ENCODE measurements at regions not wholly inside any gene's neighbourhood (a gene's known extent, or its start where the extent isn't known, plus 50 kb on each side); places are given as distances from the start of the nearest gene placed in this dataset.
A peak's percentile ranks its signal among the peaks of the same experiment; 100 is the strongest.

DNA sequence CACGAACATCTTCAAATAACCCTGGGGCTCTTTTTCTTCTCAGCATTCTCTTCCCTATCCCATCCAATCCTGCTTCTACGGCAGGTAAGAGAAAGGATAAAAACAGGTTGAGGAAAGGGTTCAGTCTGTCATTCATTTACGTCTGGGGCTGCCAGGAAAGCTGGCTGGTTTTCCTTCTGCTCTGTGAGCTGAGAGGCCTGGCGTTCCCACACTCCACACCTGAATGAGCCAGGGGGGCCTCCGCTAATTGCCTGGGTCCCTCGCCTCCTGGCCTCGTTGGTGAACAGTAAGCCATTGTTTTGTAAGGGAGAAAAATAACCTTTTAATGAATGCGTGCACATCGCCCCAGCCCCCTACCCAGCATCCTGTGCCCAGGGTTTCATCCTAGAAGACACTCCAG is 70.8 kb upstream of the SIM2 start:
- no peak for DNase-seq (ENCODE audit: low spot score)
- ATAC-seq: no peak

GRCh38 chr21:36628761-36629460 is 70.0 kb upstream of the SIM2 start:
- no peak for ATAC-seq
- DNase-seq (ENCODE audit: low spot score): no peak

DNA sequence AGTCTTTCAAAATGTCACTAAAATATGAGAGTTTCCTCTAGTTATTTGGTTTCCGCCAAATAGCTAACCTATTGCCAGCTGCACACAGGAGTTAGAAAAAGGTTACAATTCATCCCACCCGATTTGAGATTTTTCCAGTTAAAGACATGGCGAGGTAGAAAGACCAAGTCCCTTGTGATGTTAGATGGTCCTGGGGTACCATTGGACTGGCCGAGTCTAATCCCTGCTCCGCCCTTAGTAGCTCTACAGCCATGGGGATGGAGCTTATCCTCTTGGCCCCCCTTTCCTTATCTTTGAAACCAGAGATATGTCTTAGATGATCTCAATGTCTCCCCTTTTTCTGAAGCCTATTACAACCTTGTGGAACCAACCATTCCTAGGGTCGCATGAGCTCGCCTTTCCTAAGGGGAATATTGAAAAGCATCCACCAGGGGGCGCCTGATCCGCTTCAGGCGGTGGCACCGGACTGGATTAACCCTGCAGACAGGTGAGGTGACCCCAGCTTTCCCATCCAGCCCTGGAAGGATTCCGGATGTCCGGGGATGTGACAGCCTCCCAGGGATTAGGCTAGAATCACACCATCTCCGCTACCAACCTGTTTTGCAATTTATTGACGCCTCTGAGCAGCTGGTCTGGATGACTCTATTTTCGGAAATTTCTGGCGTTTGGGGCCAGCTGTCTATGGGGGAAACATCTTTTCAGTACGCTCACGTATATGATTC is 68.3 kb upstream of the SIM2 start:
- ATAC-seq: peak; percentile 89
- peak; percentile 66 for DNase-seq (ENCODE audit: low spot score)

- DNase-seq (ENCODE audit: low spot score) (no peak), ATAC-seq (no peak)
Observed at GRCh38 chr21:36636016-36636415, 62.9 kb upstream of the SIM2 start.

DNA sequence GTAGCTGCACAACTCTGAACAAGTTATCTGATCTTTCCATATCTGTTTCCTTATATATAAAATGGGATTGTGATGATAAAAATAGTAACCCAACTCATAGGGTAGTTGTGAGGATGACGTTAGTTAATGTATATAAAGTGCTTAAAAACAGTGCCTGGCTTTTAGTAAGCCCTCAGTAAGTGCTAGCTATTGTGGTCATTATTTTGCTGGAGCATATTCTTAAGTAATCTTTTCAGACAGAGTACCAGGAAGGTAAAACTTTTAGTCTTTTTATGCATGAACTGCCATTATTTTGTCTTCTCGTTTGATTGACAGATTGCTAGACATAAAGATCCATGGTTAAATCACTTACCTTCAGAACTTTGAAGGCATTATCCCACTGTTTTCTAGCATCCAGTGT is 62.5 kb upstream of the SIM2 start:
- DNase-seq (ENCODE audit: low spot score): no peak

DNA sequence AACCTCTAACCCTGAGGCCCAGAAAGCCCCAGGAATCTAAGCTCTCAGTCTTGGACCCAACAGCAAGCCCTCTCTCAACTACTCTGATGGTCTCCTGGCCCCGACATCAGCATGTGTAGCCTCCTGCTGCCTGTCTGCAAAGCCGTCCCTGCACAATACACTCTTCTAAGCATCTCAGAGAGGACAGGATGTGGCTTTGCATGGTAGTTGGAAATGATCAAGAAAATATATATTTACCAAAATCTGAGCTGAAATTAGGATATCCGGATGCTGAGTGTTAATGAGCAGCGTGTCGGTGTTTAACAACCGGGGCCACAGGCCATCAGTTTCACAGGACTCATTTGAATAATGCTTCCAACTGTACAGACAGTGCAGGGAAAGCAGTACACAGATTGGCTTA is 59.1 kb upstream of the SIM2 start:
- no peak for ATAC-seq
- DNase-seq (ENCODE audit: low spot score): no peak

More for the DNA sequence above, 62.5 kb upstream of the SIM2 start:
- no peak for ATAC-seq

DNA sequence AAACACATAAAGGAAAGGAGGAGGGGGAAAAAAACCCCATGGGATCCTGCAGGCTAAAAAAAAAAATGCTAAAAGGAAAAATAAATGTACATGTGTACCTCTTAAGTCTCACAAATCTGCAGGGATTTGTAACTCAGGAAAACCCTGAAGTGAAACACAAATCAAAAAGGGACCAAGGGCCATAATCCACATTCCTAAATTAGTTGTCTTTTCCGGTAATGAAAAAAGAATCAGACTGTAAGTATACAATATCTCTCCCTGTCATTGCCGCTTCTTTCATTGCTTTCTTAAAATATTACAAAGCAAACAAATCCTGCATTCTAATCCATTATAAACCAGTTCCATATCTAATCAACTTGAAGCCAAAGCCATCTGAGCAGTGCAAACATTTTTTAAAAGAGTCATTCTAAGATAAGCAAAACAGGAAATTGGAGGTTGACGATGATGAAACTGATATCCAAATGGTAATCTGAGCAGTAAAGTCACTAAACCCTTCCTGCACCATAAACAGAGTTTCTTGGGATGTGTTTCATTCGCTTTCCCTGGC is 58.7 kb upstream of the SIM2 start:
- no peak for ATAC-seq

GRCh38 chr21:36640721-36641244 is 58.1 kb upstream of the SIM2 start:
- ATAC-seq (no peak), DNase-seq (ENCODE audit: low spot score) (no peak)

More for the DNA sequence above, 58.7 kb upstream of the SIM2 start:
- no peak for DNase-seq (ENCODE audit: low spot score)

DNA sequence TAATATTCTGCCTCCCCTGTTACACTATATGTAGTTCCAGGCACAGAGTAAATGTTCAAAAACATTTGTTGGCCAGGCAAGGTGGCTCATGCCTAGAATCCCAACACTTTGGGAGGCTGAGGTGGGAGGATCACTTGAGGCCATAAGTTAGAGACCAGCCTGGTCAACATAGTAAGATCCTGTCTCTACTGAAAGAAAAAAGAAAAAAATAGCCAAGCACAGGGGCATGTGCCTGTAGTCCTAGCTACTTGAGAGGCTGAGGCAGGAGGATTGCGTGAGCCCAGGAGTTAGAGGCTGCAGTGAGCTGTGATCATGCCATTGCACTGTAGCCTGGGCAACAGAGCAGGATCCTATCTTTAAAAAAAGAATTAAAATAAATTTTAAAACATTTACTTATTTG is 57.6 kb upstream of the SIM2 start:
- no peak for ATAC-seq

GRCh38 chr21:36641886-36642285 is 57.0 kb upstream of the SIM2 start:
- no peak for DNase-seq (ENCODE audit: low spot score)
- no peak for ATAC-seq

More for the DNA sequence above, 57.6 kb upstream of the SIM2 start:
- DNase-seq (ENCODE audit: low spot score): no peak

GRCh38 chr21:36642777-36643176 is 56.1 kb upstream of the SIM2 start:
- DNase-seq (ENCODE audit: low spot score) (peak; percentile 11), ATAC-seq (no peak)

DNA sequence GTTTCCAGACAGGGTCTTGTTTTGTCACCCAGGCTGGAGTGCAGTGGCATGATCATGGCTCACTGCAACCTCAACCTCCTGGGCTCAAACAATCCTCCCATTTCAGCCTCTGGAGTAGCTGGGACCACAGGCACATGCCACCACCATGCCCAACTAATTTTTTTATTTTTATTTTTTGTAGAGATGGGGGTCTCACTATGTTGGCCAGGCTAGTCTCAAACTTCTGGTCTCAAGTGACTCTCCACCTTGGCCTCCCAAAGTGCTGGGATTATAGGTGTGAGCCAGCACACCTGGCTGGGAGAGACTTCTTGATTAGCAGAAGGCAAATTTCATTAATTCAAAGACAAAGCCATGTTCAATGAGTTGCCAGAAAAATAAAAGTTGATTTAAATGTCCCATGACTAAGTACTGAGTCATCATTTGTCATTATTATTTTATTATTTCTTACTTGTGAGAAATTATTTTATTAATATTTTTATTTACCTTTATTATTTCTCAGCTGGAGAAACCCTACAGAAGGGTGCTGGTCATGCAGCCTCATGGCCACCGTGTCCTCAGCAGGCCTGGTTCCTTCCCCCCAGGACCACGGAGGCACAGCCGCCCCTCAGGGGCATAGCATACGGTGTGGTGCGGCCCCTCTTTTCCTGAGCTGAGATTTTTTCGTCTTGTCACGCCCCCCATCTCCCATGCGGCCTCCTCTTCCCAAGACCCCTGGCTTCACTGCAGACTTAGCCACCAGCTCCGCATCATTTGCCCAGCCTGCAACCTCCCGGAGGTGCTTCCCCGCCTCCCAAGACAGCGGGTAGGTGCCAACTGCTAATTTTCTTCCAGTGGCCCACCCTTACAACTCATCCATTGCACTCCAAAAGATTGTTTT is 55.3 kb upstream of the SIM2 start:
- ATAC-seq: no peak

GRCh38 chr21:36646011-36646410 is 52.9 kb upstream of the SIM2 start:
- DNase-seq (ENCODE audit: low spot score) (no peak), ATAC-seq (no peak)

More for the DNA sequence above, 55.3 kb upstream of the SIM2 start:
- no peak for DNase-seq (ENCODE audit: low spot score)

DNA sequence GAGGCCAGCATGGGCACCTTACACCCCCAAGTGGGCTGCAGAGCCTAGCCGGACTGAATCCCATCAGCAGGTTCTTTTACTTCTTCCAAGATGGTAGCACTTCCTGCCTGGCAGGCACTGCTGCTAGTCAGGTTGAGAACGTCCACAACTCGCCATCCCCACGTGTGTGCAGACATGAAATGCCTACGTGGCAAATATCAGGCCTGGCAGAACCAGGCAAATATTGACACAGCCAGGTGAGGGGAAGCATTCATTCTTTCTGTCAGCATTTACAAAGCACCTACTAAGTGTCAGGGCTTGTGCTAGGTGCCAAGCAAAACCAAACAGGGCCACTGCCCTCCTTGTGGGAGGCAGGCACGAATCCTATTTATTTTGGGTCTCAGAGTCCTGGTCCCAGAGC is 52.3 kb upstream of the SIM2 start:
- ATAC-seq (no peak), DNase-seq (ENCODE audit: low spot score) (no peak)

DNA sequence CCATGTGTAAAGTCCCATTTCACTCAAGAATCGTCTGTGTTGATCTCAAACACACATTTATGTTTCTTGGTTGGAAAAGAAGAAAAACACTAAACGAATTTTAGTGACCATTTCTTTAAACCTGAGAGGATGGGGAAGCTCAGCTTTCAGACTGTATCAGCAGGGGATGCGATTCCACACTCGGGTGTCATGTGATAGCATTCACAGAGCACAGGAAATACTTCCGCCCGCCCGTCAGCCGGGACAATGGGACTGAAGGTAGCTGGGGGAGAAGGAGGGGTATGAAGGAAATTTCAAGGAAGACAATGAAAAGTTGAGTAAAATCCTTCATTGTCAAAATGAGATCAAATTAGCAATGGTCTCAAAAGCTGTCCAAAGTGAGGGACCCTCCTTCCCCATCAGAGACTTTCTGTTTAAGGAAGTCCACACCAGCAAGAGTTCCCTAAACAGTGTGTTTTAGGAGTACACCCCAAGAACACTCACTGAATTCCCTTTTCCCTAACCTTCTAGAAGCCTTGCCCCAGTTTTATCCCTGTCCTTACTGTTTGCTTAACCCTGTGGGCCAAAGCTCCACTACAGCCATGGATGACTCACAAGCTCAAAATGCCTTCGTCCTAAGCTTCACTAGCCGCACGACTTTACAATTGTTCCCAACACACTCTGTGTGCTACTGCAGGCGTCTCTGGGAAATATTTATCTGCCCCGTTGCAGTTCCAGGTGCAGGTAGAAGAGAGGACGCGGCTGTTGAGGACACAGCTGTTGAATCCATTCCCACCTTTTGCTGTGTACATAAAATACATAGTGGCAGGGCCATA is 51.4 kb upstream of the SIM2 start:
- DNase-seq (ENCODE audit: low spot score): no peak
- peak; percentile 26 for ATAC-seq
